IPS DF 6.9 (cell line): ENCODE measurements at regions not wholly inside any gene's neighbourhood (a gene's known extent, or its start where the extent isn't known, plus 50 kb on each side); places are given as distances from the start of the nearest gene placed in this dataset.

Experiments used
- DNase-seq: peaks from one replicate; pipeline ENCODE4 v3.0.0-alpha.2; 2013; ENCODE audit warnings: low read depth, low spot score
- H3K27ac ChIP-seq: one replicate; pipeline ENCODE4 v1.5.1; 2013; ENCODE audit warnings: low read length, control low read depth
- H3K27me3 ChIP-seq: 2 replicates; pipeline ENCODE4 v1.6.1; 2013; ENCODE audit warnings: mild to moderate bottlenecking, low read length; ENCODE audit not compliant: control insufficient read depth, insufficient read depth
- H3K36me3 ChIP-seq: 2 replicates; pipeline ENCODE4 v1.6.1; 2013; ENCODE audit warnings: low read length; ENCODE audit not compliant: control insufficient read depth, insufficient read depth
- H3K4me1 ChIP-seq: 2 replicates; pipeline ENCODE4 v1.6.1; 2013; ENCODE audit warnings: low read length; ENCODE audit not compliant: control insufficient read depth, insufficient read depth
- H3K4me3 ChIP-seq: 2 replicates; pipeline ENCODE4 v1.5.1; 2013; ENCODE audit warnings: mild to moderate bottlenecking, low read length
- H3K9me3 ChIP-seq: 2 replicates; pipeline ENCODE4 v1.6.1; 2013; ENCODE audit warnings: low read length, inconsistent platforms; ENCODE audit not compliant: control insufficient read depth, insufficient read depth
- WGBS: extraction: QIAGEN DNeasy Blood & Tissue Kit; methylation state at CpG from one replicate; pipeline ENCODE4 v1.1.7; 2013; ENCODE audit warnings: mixed read lengths, missing lambda C conversion rate; ENCODE audit not compliant: insufficient read length, insufficient coverage; 5-methylcytosine and 5-hydroxymethylcytosine counted together

DNA sequence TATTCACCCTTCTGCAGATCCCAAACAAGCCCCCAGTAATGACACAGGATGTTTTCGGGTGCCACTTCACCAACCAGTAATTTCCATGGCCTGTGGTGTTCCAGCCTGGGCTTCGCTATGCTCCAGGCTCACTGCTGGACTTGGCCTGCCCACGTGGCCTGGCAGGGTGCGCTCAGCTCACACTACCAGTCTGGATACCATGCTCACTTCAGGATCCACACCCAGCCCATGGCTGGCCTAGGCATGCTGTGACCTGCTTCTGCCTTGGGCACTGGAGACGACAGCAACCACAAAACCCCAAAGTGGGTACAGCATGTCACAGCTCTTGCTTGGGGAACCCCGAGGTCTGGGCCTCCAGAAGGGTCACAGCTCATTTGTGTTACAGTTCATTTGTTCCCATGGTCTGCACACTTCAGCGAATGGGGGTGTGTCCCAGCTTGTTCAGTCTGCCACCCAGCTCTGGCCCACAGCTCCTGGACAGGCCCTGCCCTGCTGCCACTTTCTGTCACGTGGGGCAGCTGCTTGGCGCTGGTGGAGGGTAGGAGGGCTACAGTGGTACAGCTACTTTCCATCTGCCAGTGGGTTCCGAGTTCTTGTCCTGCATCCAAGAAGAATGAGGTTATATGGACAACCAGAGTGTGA is 650.8 kb downstream of the MCTP2 start:
- no peak for DNase-seq
- no peak overlapping the region for H3K27ac ChIP-seq
- no CpG with 5 or more reads among the region's 10 CpGs for WGBS

GRCh38 chr15:94887391-94887790 is 656.0 kb downstream of the MCTP2 start:
- Histone ChIP-seq H3K9me3 (no peaks in the 10 kb centered on the region), H3K36me3 (no peaks in the 10 kb centered on the region; the same call in 1 of the 2 replicates), H3K27me3 (no peaks in the 10 kb centered on the region), H3K27ac (no peak overlapping the region), H3K4me3 (no peak overlapping the region), H3K4me1 (no peaks in the 10 kb centered on the region)
- DNase-seq, result no peak

More for the DNA sequence above, 650.8 kb downstream of the MCTP2 start:
- Histone ChIP-seq H3K9me3 (no peaks in the 10 kb centered on the region), H3K27me3 (no peaks in the 10 kb centered on the region), H3K36me3 (no peaks in the 10 kb centered on the region; the same call in 1 of the 2 replicates), H3K4me1 (no peaks in the 10 kb centered on the region), H3K4me3 (no peak overlapping the region)

DNA sequence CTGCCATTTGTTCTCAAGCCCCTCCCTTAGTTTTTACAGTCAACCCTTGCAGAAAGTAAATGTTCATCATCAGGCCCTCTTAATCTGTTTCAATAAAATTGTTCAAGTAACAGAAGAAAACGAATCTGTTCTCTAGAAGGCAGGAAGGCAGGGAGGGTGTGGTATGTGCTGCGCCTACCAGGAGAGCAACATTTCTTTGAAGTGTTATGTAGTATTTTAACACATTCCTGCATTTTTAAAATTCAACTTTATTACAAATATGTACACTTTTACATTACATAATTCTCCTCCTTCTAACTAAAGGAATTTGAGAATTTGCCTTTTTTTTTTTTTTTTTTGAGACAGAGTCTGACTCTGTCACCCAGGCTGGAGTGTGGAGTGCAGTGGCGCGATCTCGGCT is 657.8 kb downstream of the MCTP2 start:
- Histone ChIP-seq H3K27me3 (no peaks in the 10 kb centered on the region), H3K27ac (no peak overlapping the region), H3K4me3 (no peak overlapping the region), H3K9me3 (no peaks in the 10 kb centered on the region), H3K36me3 (no peaks in the 10 kb centered on the region), H3K4me1 (no peaks in the 10 kb centered on the region)
- no CpG with 5 or more reads among the region's 5 CpGs for WGBS
- no peak for DNase-seq

DNA sequence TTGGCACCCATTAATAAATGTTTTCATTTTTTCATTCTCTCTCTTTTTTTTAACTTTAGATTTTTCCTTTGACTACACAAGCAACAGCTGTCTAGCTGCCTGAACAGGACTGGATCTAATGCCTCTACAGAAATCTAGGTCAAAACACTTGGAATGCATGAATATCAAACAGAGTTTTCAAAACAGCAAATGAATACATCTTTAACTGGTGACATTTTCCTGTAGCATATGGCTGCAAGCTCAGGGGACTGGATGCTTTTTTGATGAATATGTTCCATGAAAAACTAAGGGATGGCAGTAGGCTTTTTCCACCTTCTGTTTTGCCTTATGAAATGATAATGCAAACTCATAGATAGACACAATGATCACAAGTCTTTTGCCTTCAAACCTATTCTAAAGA is 661.7 kb downstream of the MCTP2 start:
- Histone ChIP-seq H3K27ac (no peak overlapping the region), H3K4me1 (no peaks in the 10 kb centered on the region), H3K4me3 (no peak overlapping the region), H3K36me3 (no peaks in the 10 kb centered on the region), H3K27me3 (no peaks in the 10 kb centered on the region), H3K9me3 (no peaks in the 10 kb centered on the region)
- DNase-seq, result no peak

GRCh38 chr15:94894056-94894455 is 662.7 kb downstream of the MCTP2 start:
- no peak for DNase-seq
- WGBS, result no CpG with 5 or more reads among the region's 3 CpGs
- Histone ChIP-seq H3K27ac (no peak overlapping the region), H3K4me1 (no peaks in the 10 kb centered on the region), H3K9me3 (no peaks in the 10 kb centered on the region), H3K36me3 (no peaks in the 10 kb centered on the region), H3K4me3 (no peak overlapping the region), H3K27me3 (no peaks in the 10 kb centered on the region)

- no peak overlapping the region for H3K27ac ChIP-seq
- DNase-seq, result no peak
- no peak overlapping the region for H3K4me3 ChIP-seq
- no peaks in the 10 kb centered on the region for H3K36me3 ChIP-seq
- WGBS, result no CpG with 5 or more reads among the region's 1 CpG
- no peaks in the 10 kb centered on the region for H3K27me3 ChIP-seq
- no peaks in the 10 kb centered on the region for H3K4me1 ChIP-seq
- no peaks in the 10 kb centered on the region for H3K9me3 ChIP-seq
Measured at GRCh38 chr15:94909510-94909909, 678.1 kb downstream of the MCTP2 start.

DNA sequence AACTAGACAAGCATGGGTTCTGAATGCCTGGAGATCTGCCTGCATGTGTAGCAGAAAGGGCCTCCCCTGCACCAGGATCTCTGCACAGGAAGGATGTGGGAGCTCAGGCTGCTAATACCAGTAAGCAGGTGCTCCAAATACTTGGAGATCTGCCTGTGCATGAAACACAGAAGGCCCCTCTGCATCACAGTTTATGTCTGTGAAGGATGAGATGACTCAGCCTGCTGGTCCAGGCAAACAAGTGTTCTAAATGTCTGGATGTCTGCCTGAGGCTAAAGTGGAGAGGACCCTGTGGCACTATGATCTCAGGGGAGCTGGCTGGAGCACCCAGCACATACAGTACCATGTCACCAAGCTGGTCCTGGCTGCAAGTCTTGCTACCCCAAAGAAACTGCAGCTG is 678.8 kb downstream of the MCTP2 start:
- Histone ChIP-seq H3K4me1 (no peaks in the 10 kb centered on the region), H3K36me3 (no peaks in the 10 kb centered on the region), H3K27me3 (no peaks in the 10 kb centered on the region), H3K27ac (no peak overlapping the region), H3K4me3 (no peak overlapping the region), H3K9me3 (no peaks in the 10 kb centered on the region)
- DNase-seq, result no peak

DNA sequence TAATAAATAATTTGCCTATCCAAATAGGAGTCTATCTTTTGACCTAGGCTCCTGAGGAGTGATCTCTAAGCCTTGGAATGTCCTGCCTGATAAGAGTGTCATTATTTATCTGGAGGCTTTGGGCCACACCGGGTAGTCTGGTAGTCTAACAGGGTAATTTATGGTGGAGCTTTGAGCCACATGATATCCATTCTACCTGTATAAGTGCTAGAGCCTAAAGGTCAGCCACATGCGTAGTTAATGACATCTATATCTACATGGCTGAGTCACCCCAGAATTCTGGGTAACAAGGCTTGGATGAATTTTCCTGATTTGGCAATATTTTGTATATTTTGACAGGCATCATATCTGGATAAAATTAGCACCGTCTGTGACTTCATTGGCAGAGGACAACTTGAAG is 681.4 kb downstream of the MCTP2 start:
- no CpG with 5 or more reads among the region's 3 CpGs for WGBS
- no peak overlapping the region for H3K27ac ChIP-seq

GRCh38 chr15:94917068-94917467 is 685.7 kb downstream of the MCTP2 start:
- no peak overlapping the region for H3K4me3 ChIP-seq
- H3K27ac ChIP-seq, result no peak overlapping the region
- no peaks in the 10 kb centered on the region for H3K27me3 ChIP-seq
- DNase-seq, result no peak
- H3K36me3 ChIP-seq, result no peaks in the 10 kb centered on the region
- H3K4me1 ChIP-seq, result no peaks in the 10 kb centered on the region
- no CpG with 5 or more reads among the region's 5 CpGs for WGBS
- no peaks in the 10 kb centered on the region for H3K9me3 ChIP-seq

More for the DNA sequence above, 681.4 kb downstream of the MCTP2 start:
- no peak overlapping the region for H3K4me3 ChIP-seq
- no peaks in the 10 kb centered on the region for H3K36me3 ChIP-seq
- DNase-seq, result no peak
- H3K4me1 ChIP-seq, result no peaks in the 10 kb centered on the region
- H3K27me3 ChIP-seq, result no peaks in the 10 kb centered on the region
- no peaks in the 10 kb centered on the region for H3K9me3 ChIP-seq

- no peak overlapping the region for H3K27ac ChIP-seq
- no CpG with 5 or more reads among the region's 6 CpGs for WGBS
- no peaks in the 10 kb centered on the region for H3K27me3 ChIP-seq
- no peaks in the 10 kb centered on the region for H3K36me3 ChIP-seq
- no peak for DNase-seq
- H3K4me3 ChIP-seq, result no peak overlapping the region
- H3K4me1 ChIP-seq, result no peaks in the 10 kb centered on the region
- no peaks in the 10 kb centered on the region for H3K9me3 ChIP-seq
Measured at GRCh38 chr15:94921936-94922335, 690.6 kb downstream of the MCTP2 start.

DNA sequence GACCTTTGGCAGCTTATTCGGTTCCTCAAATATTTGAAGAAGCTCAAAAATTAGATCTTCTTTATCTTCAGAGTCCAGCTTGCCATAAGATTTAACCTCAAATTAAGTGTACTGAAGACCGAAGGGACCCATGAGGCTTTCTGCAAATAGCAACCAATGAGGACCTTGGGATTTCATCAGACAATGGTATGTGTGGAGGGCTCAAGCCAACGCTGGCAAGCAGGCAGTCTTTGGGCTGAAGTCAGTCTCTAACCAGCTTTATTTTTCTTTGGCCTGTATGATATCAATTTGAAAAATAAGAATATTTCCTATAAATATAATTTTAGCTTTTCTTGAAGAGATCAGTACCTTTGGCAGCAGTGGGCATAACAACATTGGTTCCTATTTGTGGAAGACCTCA is 692.7 kb downstream of the MCTP2 start:
- no peaks in the 10 kb centered on the region for H3K9me3 ChIP-seq
- H3K27me3 ChIP-seq, result no peaks in the 10 kb centered on the region
- H3K36me3 ChIP-seq, result no peaks in the 10 kb centered on the region
- no peak overlapping the region for H3K4me3 ChIP-seq
- no peak overlapping the region for H3K27ac ChIP-seq
- WGBS, result no CpG with 5 or more reads among the region's 3 CpGs
- no peak for DNase-seq
- H3K4me1 ChIP-seq, result no peaks in the 10 kb centered on the region
